Thyroid gland (tissue), 4 donors: ENCODE measurements at regions not wholly inside any gene's neighbourhood (a gene's known extent, or its start where the extent isn't known, plus 50 kb on each side); places are given as distances from the start of the nearest gene placed in this dataset.

Experiments used
- DNase-seq, 2 donors: peaks; one replicate each; pipeline ENCODE4 v3.0.0-alpha.2; 2019
- H3K27ac ChIP-seq, 3 donors: fragments of 200-600 bp; sonication (generic); 1 replicate in 2 of 3; 2 replicates in 1 of 3; pipeline ENCODE4 v1.5.1; 2016 to 2019; ENCODE audit warnings: mild to moderate bottlenecking in 1 of 3, moderate library complexity in 1 of 3
- H3K27me3 ChIP-seq: fragments of 200-600 bp; sonication (generic); one replicate; pipeline ENCODE4 v1.5.1; 2019
- H3K36me3 ChIP-seq, 2 donors: fragments of 200-600 bp; sonication (generic); one replicate each; pipeline ENCODE4 v1.5.1; 2016 to 2019
- H3K4me1 ChIP-seq, 2 donors: fragments of 200-600 bp; sonication (generic); one replicate each; pipeline ENCODE4 v1.5.1; 2017 to 2019
- H3K4me3 ChIP-seq, 3 donors: fragments of 200-600 bp; sonication (generic); replicated peaks in 1 of 3; 1 replicate in 2 of 3; 2 replicates in 1 of 3; pipeline ENCODE4 v1.5.1; 2016; ENCODE audit warnings: mild to moderate bottlenecking in 1 of 3
- H3K9me3 ChIP-seq: fragments of 200-600 bp; sonication (generic); one replicate; pipeline ENCODE4 v1.5.1; 2017
- POLR2A ChIP-seq, 2 donors: fragments of 450-650 bp; IDR thresholded peaks; one replicate each; pipeline ENCODE4 v1.6.1; 2017; ENCODE audit warnings: antibody characterized with exemption in 2 of 2, mild to moderate bottlenecking in 2 of 2, moderate library complexity in 1 of 2
- WGBS, 2 donors: methylation state at CpG; one replicate each; pipeline ENCODE4 v1.1.5; 2017; 5-methylcytosine and 5-hydroxymethylcytosine counted together
- intact Hi-C: fragments of 100-400 bp; cut with DNase I; formaldehyde crosslinking; loops from one replicate; pipeline ENCODE4 v1.15.1; 2023
- TF ChIP-seq, protein P1 (sequence below), 6 experiments: fragments of 200-600 bp in 3 of 6; fragments of 450-650 bp in 3 of 6; sonication (generic) in 3 of 6; IDR thresholded peaks; one replicate each; pipeline ENCODE4 v1.5.1; 2016 to 2019; ENCODE audit warnings: antibody characterized with exemption in 6 of 6, mild to moderate bottlenecking in 2 of 6, inconsistent platforms in 1 of 6, moderate library complexity in 1 of 6

- no peak overlapping the region for H3K4me3 ChIP-seq
- H3K27me3 ChIP-seq, result no peaks in the 10 kb centered on the region
- DNase-seq, result no peak
- H3K4me1 ChIP-seq, result no peaks in the 10 kb centered on the region
- no peaks in the 10 kb centered on the region for H3K9me3 ChIP-seq
- H3K27ac ChIP-seq, result no peak overlapping the region
- no peaks in the 10 kb centered on the region for H3K36me3 ChIP-seq
- intact Hi-C loops, result no loop called here
- WGBS, 2 donors, result 64 to 88% methylated on average over 5 to 6 of the region's 6 CpGs
- no peak for TF ChIP-seq POLR2A (IDR thresholded peaks at IDR 0.05)
- TF ChIP-seq, protein P1, sequence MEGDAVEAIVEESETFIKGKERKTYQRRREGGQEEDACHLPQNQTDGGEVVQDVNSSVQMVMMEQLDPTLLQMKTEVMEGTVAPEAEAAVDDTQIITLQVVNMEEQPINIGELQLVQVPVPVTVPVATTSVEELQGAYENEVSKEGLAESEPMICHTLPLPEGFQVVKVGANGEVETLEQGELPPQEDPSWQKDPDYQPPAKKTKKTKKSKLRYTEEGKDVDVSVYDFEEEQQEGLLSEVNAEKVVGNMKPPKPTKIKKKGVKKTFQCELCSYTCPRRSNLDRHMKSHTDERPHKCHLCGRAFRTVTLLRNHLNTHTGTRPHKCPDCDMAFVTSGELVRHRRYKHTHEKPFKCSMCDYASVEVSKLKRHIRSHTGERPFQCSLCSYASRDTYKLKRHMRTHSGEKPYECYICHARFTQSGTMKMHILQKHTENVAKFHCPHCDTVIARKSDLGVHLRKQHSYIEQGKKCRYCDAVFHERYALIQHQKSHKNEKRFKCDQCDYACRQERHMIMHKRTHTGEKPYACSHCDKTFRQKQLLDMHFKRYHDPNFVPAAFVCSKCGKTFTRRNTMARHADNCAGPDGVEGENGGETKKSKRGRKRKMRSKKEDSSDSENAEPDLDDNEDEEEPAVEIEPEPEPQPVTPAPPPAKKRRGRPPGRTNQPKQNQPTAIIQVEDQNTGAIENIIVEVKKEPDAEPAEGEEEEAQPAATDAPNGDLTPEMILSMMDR (IDR thresholded peaks at IDR 0.05), result no peak
Measured at GRCh38 chr3:72134989-72135451, 350.1 kb upstream of the PROK2 start.

GRCh38 chr3:72133329-72134011 lies 348.5 kb upstream of the PROK2 start:
- Histone ChIP-seq H3K27me3 (no peaks in the 10 kb centered on the region), H3K36me3 (no peaks in the 10 kb centered on the region), H3K27ac (no peak overlapping the region), H3K9me3 (no peaks in the 10 kb centered on the region), H3K4me1 (no peaks in the 10 kb centered on the region), H3K4me3 (no peak overlapping the region)
- no peak for DNase-seq
- WGBS, 2 donors, result 87% methylated on average over 7 of the region's 7 CpGs
- intact Hi-C loops, result no loop called here
- TF ChIP-seq, protein P1 (IDR thresholded peaks at IDR 0.05), result no peak
- no peak for TF ChIP-seq POLR2A (IDR thresholded peaks at IDR 0.05)

DNA sequence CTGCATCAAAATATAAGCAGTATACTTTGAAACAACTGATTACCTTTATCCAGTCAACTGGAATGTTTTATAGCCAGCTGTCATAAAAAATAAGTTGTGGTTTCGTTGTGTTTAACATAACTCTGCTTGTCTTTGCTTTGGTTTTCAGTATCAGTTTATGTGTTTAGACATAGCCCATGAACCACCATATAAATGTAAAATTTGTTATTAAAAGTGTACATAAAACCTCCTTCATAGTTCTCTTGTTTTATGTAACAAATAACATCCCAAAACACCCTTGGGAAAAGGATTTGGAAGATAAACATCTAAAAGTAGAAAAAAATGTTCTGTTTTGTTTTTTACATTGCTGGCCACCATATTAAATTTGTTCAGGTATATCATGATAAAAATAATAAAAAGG lies 347.0 kb upstream of the PROK2 start:
- TF ChIP-seq, protein P1 (IDR thresholded peaks at IDR 0.05), result no peak
- TF ChIP-seq POLR2A (IDR thresholded peaks at IDR 0.05), result no peak
- H3K27ac ChIP-seq, result no peak overlapping the region
- intact Hi-C loops, result no loop called here
- H3K27me3 ChIP-seq, result no peaks in the 10 kb centered on the region
- WGBS, 2 donors, result 89 to 90% methylated on average over 1 of the region's 1 CpG
- no peak for DNase-seq
- no peaks in the 10 kb centered on the region for H3K36me3 ChIP-seq
- H3K4me1 ChIP-seq, result no peaks in the 10 kb centered on the region
- no peaks in the 10 kb centered on the region for H3K9me3 ChIP-seq
- no peak overlapping the region for H3K4me3 ChIP-seq

- no peaks in the 10 kb centered on the region for H3K27me3 ChIP-seq
- H3K4me1 ChIP-seq, result no peaks in the 10 kb centered on the region
- no peak for DNase-seq
- H3K9me3 ChIP-seq, result no peaks in the 10 kb centered on the region
- TF ChIP-seq, protein P1 (IDR thresholded peaks at IDR 0.05), result no peak
- TF ChIP-seq POLR2A (IDR thresholded peaks at IDR 0.05), result no peak
- intact Hi-C loops, result no loop called here
- no peak overlapping the region for H3K27ac ChIP-seq
- no peak overlapping the region for H3K4me3 ChIP-seq
- no peaks in the 10 kb centered on the region for H3K36me3 ChIP-seq
- 94 to 100% methylated on average over 3 of the region's 3 CpGs for WGBS, 2 donors
Measured at GRCh38 chr3:72130565-72130964, 345.6 kb upstream of the PROK2 start.

DNA sequence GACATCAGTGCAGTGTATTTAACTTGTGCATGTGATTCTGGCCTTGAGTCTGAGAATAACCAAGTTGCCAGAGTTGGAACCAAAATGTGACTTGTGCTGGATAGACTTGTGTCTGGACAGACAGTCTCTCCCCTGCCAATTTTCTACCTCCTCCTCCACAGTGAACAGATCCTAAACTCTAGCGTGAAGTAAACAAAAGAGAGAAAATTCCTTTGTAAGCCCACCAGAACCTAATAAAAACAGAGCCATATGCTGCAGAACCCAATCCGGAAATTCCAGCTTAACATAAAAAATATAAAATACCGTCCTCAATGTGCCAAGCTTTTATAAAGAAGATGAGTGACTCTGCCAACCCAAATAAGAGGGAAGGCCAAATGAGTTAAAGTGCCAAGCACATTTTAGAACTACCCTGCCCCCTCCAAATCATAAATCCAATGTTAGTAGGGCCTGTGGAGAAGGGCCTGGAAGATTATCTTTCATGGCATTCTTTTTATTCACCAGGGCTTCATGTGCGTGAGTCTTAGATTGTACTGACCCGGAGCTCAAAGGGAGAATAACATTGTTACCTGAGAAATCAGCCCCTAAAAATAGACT lies 344.6 kb upstream of the PROK2 start:
- Histone ChIP-seq H3K27ac (no peak overlapping the region), H3K36me3 (no peaks in the 10 kb centered on the region), H3K4me1 (no peaks in the 10 kb centered on the region), H3K27me3 (no peaks in the 10 kb centered on the region), H3K9me3 (no peaks in the 10 kb centered on the region), H3K4me3 (no peak overlapping the region)
- intact Hi-C loops, result no loop called here
- TF ChIP-seq, protein P1 (IDR thresholded peaks at IDR 0.05), result no peak
- TF ChIP-seq POLR2A (IDR thresholded peaks at IDR 0.05), result no peak
- WGBS, 2 donors, result 80 to 81% methylated on average over 5 of the region's 5 CpGs
- DNase-seq, result no peak
